ENCODE measurements at regions not wholly inside any gene's neighbourhood (a gene's known extent, or its start where the extent isn't known, plus 50 kb on each side); places are given as distances from the start of the nearest gene placed in this dataset.

GRCh38 chr16:51487880-51488279 lies 336.8 kb upstream of the SALL1 start:
- no peak overlapping the region for H3K9ac ChIP-seq (ENCODE audit: low read length)
- no peaks in the 10 kb centered on the region for H3K36me3 ChIP-seq (ENCODE audit: control insufficient read depth in 1 of 2, insufficient read depth in 2 of 2, low read length in 2 of 2)
- H3K4me1 ChIP-seq (ENCODE audit: control insufficient read depth in 1 of 2, insufficient read depth in 2 of 2, low read length in 2 of 2): no peaks in the 10 kb centered on the region
- no TSS peak for BruUV-seq (replicated peaks)
- RAD21 ChIA-PET (ENCODE audit: low non-redundant PET in 1 of 2, low total read pairs in 2 of 2, uncharacterized antibody in 2 of 2, unreplicated experiment in 2 of 2): no interaction called here
- H3K27me3 ChIP-seq (ENCODE audit: insufficient read depth, low read length): no peaks in the 10 kb centered on the region
- H3K9me2 ChIP-seq (ENCODE audit: insufficient read depth): no peaks in the 10 kb centered on the region
- no peak overlapping the region for H3K4me2 ChIP-seq (ENCODE audit: low read length)
- no peaks in the 10 kb centered on the region; a peak in 2 of 4 replicates for H3K9me3 ChIP-seq (ENCODE audit: control insufficient read depth in 1 of 2, insufficient read depth in 1 of 2, low read depth in 1 of 2, low read length in 2 of 2)
- no peak overlapping the region for H2AFZ ChIP-seq (ENCODE audit: low read depth, low read length, poor library complexity, severe bottlenecking)
- no peaks in the 10 kb centered on the region for H4K20me1 ChIP-seq (ENCODE audit: insufficient read depth)
- H3K79me2 ChIP-seq (ENCODE audit: insufficient read depth, low read length): no peaks in the 10 kb centered on the region
- ATAC-seq (no peak), DNase-seq (ENCODE audit: low read depth, low spot score) (no peak)
- TF ChIP-seq ZNF274 (IDR thresholded peaks at IDR 0.05; ENCODE audit: low read depth, low read length) (no peak), YY1 (IDR thresholded peaks at IDR 0.05; ENCODE audit: extremely low read depth, insufficient replicate concordance, low read depth, low read length) (no peak), FOSL1 (IDR thresholded peaks at IDR 0.05; ENCODE audit: low read depth) (no peak), SIN3A (IDR thresholded peaks at IDR 0.05; ENCODE audit: low read depth) (no peak), CEBPB (IDR thresholded peaks at IDR 0.05; ENCODE audit: low read depth) (no peak), REST (IDR thresholded peaks at IDR 0.05; ENCODE audit: low read depth) (no peak), ZBTB33 (IDR thresholded peaks at IDR 0.05; ENCODE audit: extremely low read depth, insufficient replicate concordance, low read length) (no peak)
- intact Hi-C loops (cut with micrococcal nuclease): no loop called here
- H3K27ac ChIP-seq (ENCODE audit: low read depth, low read length): no peak overlapping the region
- POLR2A ChIA-PET: no interaction called here
- H3K4me3 ChIP-seq (replicated peaks in 1 of 2; ENCODE audit: low read depth in 1 of 2, low read length in 2 of 2): no peak overlapping the region
- CTCF ChIA-PET: no interaction called here
